ENCODE measurements at regions not wholly inside any gene's neighbourhood (a gene's known extent, or its start where the extent isn't known, plus 50 kb on each side); places are given as distances from the start of the nearest gene placed in this dataset.

DNA sequence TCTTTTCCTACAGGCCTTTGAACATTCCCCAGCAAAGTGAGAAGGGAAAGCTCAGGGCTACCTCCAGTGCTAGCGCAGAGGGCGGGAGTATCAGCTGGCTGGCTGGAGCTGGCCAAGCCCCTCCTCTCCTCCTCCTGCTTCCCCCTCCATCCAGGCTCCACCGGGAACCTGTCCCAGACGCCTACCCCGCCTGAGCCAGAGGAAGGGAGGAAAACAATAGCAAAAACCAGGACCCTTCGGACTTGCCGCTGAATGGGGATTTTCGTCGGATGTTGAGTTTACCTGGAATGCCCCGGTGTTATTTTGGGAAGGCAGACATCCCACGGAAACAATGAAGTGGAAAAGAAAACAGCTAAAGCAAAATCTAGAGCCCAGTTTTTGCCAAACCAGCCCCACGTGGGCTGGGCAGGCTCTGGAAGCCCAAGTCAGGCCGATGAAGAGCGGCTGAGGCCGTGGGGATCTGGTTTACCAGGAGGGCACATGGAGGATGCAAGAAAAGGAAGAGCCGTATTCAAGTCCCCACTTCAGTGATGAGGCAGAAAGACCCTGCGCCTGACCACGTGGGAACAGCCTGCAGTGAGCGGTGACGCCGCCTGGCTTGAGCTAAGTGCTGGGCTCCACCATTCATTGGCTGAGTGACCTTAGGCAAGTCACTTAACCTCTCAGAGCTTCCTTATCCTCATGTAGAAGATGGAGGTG, 100.4 kb upstream of the LCLAT1 start:
- H3K4me2 ChIP-seq (ENCODE audit: low read length) = no peak overlapping the region
- H3K79me2 ChIP-seq (ENCODE audit: insufficient read depth, low read depth, low read length) = no peaks in the 10 kb centered on the region
- H2AFZ ChIP-seq (ENCODE audit: low read length) = no peak overlapping the region
- H4K20me1 ChIP-seq (ENCODE audit: insufficient read depth, low read length) = no peaks in the 10 kb centered on the region
- no peaks in the 10 kb centered on the region for H3K4me1 ChIP-seq (ENCODE audit: insufficient read depth, low read length, poor library complexity, severe bottlenecking)
- H3K4me3 ChIP-seq (ENCODE audit: low read depth, low read length, poor library complexity, severe bottlenecking) = no peak overlapping the region
- intact Hi-C loops (cut with micrococcal nuclease; ENCODE audit: unreplicated experiment) = no loop called here
- POLR2A ChIA-PET = interaction anchor here (0.7 to 0.8 kb wide), 2 partner anchors 15 to 80 kb away, joined by 4 to 6 read pairs; no protein-coding TSS in a partner anchor
- no peaks in the 10 kb centered on the region for H3K9me2 ChIP-seq (ENCODE audit: insufficient read depth, low read length)
- CTCF ChIA-PET (ENCODE audit: unreplicated experiment) = no interaction called here
- H3K36me3 ChIP-seq (ENCODE audit: insufficient read depth, low read length) = no peaks in the 10 kb centered on the region
- H3K9me3 ChIP-seq (ENCODE audit: low read length) = peaks cover 7% of the 10 kb centered on the region; the same call in 1 of the 2 replicates
- BruUV-seq (replicated peaks) = no TSS peak
- no peak for DNase-seq (ENCODE audit: low spot score)
- TF ChIP-seq, protein P1, sequence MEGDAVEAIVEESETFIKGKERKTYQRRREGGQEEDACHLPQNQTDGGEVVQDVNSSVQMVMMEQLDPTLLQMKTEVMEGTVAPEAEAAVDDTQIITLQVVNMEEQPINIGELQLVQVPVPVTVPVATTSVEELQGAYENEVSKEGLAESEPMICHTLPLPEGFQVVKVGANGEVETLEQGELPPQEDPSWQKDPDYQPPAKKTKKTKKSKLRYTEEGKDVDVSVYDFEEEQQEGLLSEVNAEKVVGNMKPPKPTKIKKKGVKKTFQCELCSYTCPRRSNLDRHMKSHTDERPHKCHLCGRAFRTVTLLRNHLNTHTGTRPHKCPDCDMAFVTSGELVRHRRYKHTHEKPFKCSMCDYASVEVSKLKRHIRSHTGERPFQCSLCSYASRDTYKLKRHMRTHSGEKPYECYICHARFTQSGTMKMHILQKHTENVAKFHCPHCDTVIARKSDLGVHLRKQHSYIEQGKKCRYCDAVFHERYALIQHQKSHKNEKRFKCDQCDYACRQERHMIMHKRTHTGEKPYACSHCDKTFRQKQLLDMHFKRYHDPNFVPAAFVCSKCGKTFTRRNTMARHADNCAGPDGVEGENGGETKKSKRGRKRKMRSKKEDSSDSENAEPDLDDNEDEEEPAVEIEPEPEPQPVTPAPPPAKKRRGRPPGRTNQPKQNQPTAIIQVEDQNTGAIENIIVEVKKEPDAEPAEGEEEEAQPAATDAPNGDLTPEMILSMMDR (conservative IDR thresholded peaks at IDR 0.05; ENCODE audit: low read length) = no peak
- TF ChIP-seq EZH2phosphoT487 (IDR thresholded peaks at IDR 0.05; ENCODE audit: borderline replicate concordance, low read depth, low read length) = no peak
- H3K27ac ChIP-seq (ENCODE audit: low read depth, low read length, poor library complexity, severe bottlenecking) = no peak overlapping the region

DNA sequence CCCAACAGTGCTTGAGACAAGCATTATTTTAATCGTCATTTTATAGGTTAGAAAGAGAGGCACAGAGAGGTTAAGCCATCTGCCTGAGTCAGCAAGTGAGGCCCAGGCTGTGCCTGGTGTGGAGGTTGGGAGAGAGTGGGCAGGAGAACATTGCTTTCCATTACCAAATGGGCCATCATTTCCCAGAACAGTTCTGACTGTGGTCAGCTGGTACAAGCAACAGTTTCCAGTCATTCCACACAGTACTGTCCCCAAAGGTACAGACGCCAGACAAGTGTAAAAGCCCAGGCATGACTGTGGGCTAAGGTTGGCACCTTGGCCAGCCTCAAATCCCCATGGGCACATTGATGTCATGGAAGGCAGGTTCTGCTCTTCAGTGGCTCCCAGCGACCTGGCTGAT, 98.2 kb upstream of the LCLAT1 start:
- DNase-seq (ENCODE audit: low spot score) = no peak
- Histone ChIP-seq H3K36me3 (ENCODE audit: insufficient read depth, low read length) (no peaks in the 10 kb centered on the region), H3K79me2 (ENCODE audit: insufficient read depth, low read depth, low read length) (no peaks in the 10 kb centered on the region), H3K4me2 (ENCODE audit: low read length) (no peak overlapping the region), H4K20me1 (ENCODE audit: insufficient read depth, low read length) (no peaks in the 10 kb centered on the region), H2AFZ (ENCODE audit: low read length) (no peak overlapping the region), H3K4me1 (ENCODE audit: insufficient read depth, low read length, poor library complexity, severe bottlenecking) (no peaks in the 10 kb centered on the region), H3K4me3 (ENCODE audit: low read depth, low read length, poor library complexity, severe bottlenecking) (no peak overlapping the region), H3K9me3 (ENCODE audit: low read length) (no peaks in the 10 kb centered on the region), H3K27ac (ENCODE audit: low read depth, low read length, poor library complexity, severe bottlenecking) (no peak overlapping the region), H3K9me2 (ENCODE audit: insufficient read depth, low read length) (no peaks in the 10 kb centered on the region)
- CTCF ChIA-PET (ENCODE audit: unreplicated experiment) = no interaction called here
- no TSS peak for BruUV-seq (replicated peaks)
- POLR2A ChIA-PET = interaction anchor here (0.6 kb wide), 1 partner anchor 321 kb away, joined by 3 read pairs; no protein-coding TSS in a partner anchor
- intact Hi-C loops (cut with micrococcal nuclease; ENCODE audit: unreplicated experiment) = no loop called here
- no peak for TF ChIP-seq EZH2phosphoT487 (IDR thresholded peaks at IDR 0.05; ENCODE audit: borderline replicate concordance, low read depth, low read length)
- TF ChIP-seq, protein P1 (conservative IDR thresholded peaks at IDR 0.05; ENCODE audit: low read length) = no peak

DNA sequence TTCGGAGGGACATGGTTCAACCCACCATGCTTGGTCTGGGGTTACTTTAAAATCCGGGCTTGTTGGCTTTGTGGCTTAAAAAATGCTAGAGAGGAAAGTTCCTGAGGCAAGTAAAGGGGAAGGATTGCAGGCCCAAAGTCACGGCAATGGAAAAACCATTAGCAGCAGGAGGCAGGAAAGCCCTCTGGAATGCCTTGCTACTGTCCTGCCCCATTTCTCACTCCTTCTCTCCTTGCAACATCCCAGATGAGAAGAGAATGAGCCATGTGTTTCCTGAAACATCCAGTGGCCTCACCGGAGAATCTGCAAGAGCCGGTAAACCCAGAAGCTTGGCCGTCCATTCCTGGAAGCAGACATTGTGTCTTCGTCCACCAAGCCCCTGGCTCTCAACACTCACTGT, 97.4 kb upstream of the LCLAT1 start:
- no peaks in the 10 kb centered on the region for H3K9me3 ChIP-seq (ENCODE audit: low read length)
- no peaks in the 10 kb centered on the region for H3K9me2 ChIP-seq (ENCODE audit: insufficient read depth, low read length)
- no peak overlapping the region for H2AFZ ChIP-seq (ENCODE audit: low read length)
- H3K36me3 ChIP-seq (ENCODE audit: insufficient read depth, low read length) = no peaks in the 10 kb centered on the region
- TF ChIP-seq EZH2phosphoT487 (IDR thresholded peaks at IDR 0.05; ENCODE audit: borderline replicate concordance, low read depth, low read length) = no peak
- TF ChIP-seq, protein P1 (conservative IDR thresholded peaks at IDR 0.05; ENCODE audit: low read length) = no peak
- H3K27ac ChIP-seq (ENCODE audit: low read depth, low read length, poor library complexity, severe bottlenecking) = no peak overlapping the region
- CTCF ChIA-PET (ENCODE audit: unreplicated experiment) = no interaction called here
- no peak overlapping the region for H3K4me3 ChIP-seq (ENCODE audit: low read depth, low read length, poor library complexity, severe bottlenecking)
- no peaks in the 10 kb centered on the region for H3K79me2 ChIP-seq (ENCODE audit: insufficient read depth, low read depth, low read length)
- no TSS peak for BruUV-seq (replicated peaks)
- POLR2A ChIA-PET = no interaction called here
- intact Hi-C loops (cut with micrococcal nuclease; ENCODE audit: unreplicated experiment) = no loop called here
- no peak for DNase-seq (ENCODE audit: low spot score)
- H3K4me2 ChIP-seq (ENCODE audit: low read length) = no peak overlapping the region
- H4K20me1 ChIP-seq (ENCODE audit: insufficient read depth, low read length) = no peaks in the 10 kb centered on the region
- no peaks in the 10 kb centered on the region for H3K4me1 ChIP-seq (ENCODE audit: insufficient read depth, low read length, poor library complexity, severe bottlenecking)
